MM.1S (cell line): ENCODE measurements at regions not wholly inside any gene's neighbourhood (a gene's known extent, or its start where the extent isn't known, plus 50 kb on each side); places are given as distances from the start of the nearest gene placed in this dataset.

Experiments
- EZH2phosphoT487 ChIP-seq: fragments of 300-600 bp; sonication (generic); IDR thresholded peaks from 2 replicates; pipeline ENCODE4 v1.6.1; 2018; ENCODE audit warnings: antibody characterized with exemption, low read length
- TF ChIP-seq, protein P1 (sequence below): fragments of 300-600 bp; sonication (generic); IDR thresholded peaks from 2 replicates; pipeline ENCODE4 v1.5.1; 2016; ENCODE audit warnings: antibody characterized with exemption, low read length, mixed read lengths

DNA sequence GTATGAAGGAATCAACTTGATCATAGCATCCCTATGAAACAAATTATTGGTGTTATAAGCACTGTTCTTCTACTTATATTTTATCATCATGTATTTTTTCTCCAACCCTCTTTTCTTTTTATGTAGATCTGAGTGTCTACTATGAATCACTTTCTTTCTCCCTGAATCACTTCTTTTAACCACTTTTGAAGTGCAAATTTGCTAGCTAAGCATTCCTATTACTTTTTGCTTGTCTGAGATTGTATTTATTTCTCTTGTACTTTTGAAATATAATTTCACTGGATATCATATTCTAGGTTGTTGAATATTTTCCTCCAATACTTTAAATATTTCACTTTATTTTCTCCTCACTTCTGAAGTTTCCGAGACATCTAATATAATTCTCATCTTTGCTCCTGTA, 1282.3 kb upstream of the FLRT2 start:
- TF ChIP-seq, protein P1, sequence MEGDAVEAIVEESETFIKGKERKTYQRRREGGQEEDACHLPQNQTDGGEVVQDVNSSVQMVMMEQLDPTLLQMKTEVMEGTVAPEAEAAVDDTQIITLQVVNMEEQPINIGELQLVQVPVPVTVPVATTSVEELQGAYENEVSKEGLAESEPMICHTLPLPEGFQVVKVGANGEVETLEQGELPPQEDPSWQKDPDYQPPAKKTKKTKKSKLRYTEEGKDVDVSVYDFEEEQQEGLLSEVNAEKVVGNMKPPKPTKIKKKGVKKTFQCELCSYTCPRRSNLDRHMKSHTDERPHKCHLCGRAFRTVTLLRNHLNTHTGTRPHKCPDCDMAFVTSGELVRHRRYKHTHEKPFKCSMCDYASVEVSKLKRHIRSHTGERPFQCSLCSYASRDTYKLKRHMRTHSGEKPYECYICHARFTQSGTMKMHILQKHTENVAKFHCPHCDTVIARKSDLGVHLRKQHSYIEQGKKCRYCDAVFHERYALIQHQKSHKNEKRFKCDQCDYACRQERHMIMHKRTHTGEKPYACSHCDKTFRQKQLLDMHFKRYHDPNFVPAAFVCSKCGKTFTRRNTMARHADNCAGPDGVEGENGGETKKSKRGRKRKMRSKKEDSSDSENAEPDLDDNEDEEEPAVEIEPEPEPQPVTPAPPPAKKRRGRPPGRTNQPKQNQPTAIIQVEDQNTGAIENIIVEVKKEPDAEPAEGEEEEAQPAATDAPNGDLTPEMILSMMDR: no peak
- no peak for TF ChIP-seq EZH2phosphoT487
